Lower leg skin (tissue), 4 donors: ENCODE measurements at regions not wholly inside any gene's neighbourhood (a gene's known extent, or its start where the extent isn't known, plus 50 kb on each side); places are given as distances from the start of the nearest gene placed in this dataset.
A peak's percentile ranks its signal among the peaks of the same experiment; 100 is the strongest.

Source experiments
- DNase-seq, 2 donors: peaks; one replicate each; pipeline ENCODE4 v3.0.0-alpha.2; 2019; ENCODE audit warnings: low spot score in 2 of 2
- H3K4me3 ChIP-seq: fragments of 200-600 bp; sonication (generic); 2 replicates; pipeline ENCODE4 v1.5.1; 2017; ENCODE audit warnings: mild to moderate bottlenecking, low read depth; ENCODE audit not compliant: poor library complexity, severe bottlenecking
- POLR2A ChIP-seq, 2 donors: fragments of 450-650 bp; IDR thresholded peaks; one replicate each; pipeline ENCODE4 v1.6.1; 2016 to 2017; ENCODE audit warnings: antibody characterized with exemption in 2 of 2, mild to moderate bottlenecking in 1 of 2, moderate library complexity in 1 of 2
- WGBS, 2 donors: methylation state at CpG; one replicate each; pipeline ENCODE4 v1.1.5; 2018; 5-methylcytosine and 5-hydroxymethylcytosine counted together
- intact Hi-C: fragments of 100-400 bp; cut with DNase I; formaldehyde crosslinking; loops from one replicate; pipeline ENCODE4 v1.15.0; 2023; ENCODE audit warnings: low total_unique reads
- TF ChIP-seq, protein P1 (sequence below), 3 donors: fragments of 450-650 bp; IDR thresholded peaks; one replicate each; pipeline ENCODE4 v1.5.1; 2016; ENCODE audit warnings: antibody characterized with exemption in 3 of 3, mild to moderate bottlenecking in 3 of 3, moderate library complexity in 2 of 3

- WGBS, 2 donors, result 94 to 97% methylated on average over 6 to 9 of the region's 9 CpGs
- intact Hi-C loops, result no loop called here
- TF ChIP-seq, protein P1, sequence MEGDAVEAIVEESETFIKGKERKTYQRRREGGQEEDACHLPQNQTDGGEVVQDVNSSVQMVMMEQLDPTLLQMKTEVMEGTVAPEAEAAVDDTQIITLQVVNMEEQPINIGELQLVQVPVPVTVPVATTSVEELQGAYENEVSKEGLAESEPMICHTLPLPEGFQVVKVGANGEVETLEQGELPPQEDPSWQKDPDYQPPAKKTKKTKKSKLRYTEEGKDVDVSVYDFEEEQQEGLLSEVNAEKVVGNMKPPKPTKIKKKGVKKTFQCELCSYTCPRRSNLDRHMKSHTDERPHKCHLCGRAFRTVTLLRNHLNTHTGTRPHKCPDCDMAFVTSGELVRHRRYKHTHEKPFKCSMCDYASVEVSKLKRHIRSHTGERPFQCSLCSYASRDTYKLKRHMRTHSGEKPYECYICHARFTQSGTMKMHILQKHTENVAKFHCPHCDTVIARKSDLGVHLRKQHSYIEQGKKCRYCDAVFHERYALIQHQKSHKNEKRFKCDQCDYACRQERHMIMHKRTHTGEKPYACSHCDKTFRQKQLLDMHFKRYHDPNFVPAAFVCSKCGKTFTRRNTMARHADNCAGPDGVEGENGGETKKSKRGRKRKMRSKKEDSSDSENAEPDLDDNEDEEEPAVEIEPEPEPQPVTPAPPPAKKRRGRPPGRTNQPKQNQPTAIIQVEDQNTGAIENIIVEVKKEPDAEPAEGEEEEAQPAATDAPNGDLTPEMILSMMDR (IDR thresholded peaks at IDR 0.05), result no peak
- no peak for TF ChIP-seq POLR2A (IDR thresholded peaks at IDR 0.05)
Measured at GRCh38 chr13:111969551-111970135, 97.3 kb upstream of the SOX1 start.

GRCh38 chr13:111970494-111971141 lies 96.3 kb upstream of the SOX1 start:
- 61 to 65% methylated on average over 18 of the region's 18 CpGs for WGBS, 2 donors
- peak in 1 of 2 donors; percentile 48 for DNase-seq
- intact Hi-C loops, result no loop called here
- no peak for TF ChIP-seq POLR2A (IDR thresholded peaks at IDR 0.05)
- H3K4me3 ChIP-seq, result no peak overlapping the region

More at GRCh38 chr13:111969551-111970135, 97.3 kb upstream of the SOX1 start:
- peak in 1 of 2 donors; percentile 66 for DNase-seq
- no peak overlapping the region for H3K4me3 ChIP-seq

DNA sequence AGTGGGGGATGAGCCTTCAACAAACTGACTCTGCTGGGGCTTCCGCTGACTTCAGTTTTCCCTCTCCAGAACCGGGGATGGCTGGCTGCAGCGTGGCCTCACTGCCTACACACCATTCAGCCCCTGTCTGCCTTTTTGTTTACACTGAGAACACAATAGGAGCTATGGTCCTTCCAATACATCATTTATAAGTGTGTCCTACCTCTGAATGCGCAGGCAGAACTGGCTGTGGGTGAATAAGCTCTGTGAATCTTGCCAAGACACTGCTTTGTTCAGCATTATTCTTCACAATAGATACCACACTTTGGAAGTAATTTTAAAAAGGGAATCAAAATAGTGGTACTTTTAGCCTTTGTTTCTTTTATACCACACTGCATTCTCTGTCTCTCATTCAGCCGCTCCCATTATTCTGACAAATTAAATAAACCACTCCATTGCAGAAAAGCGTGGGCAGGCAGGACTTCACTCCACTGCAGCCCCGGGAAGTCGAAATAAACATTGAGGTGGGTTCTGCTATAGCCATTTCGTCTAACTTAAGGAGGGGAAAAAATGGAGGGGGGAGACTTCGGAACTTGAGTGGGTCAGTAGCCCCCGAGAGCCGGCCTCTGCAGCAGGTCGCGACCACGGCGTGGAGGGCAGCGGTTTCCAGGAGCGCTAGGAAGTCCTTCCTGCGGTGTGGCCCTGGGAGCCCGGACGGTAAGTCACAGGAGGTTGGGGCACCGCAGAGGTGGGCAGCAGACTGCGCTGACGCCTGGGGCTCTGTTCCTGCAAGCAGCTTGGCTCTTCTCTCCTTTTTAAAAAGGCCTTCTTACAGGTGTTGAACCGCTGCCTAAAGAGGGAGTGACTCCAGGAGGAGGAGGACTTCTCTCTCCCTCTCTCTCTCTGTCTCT lies 94.8 kb upstream of the SOX1 start:
- peak in 1 of 2 donors; percentile 63 for DNase-seq
- no peak for TF ChIP-seq POLR2A (IDR thresholded peaks at IDR 0.05)
- TF ChIP-seq, protein P1 (IDR thresholded peaks at IDR 0.05), result no peak
- WGBS, 2 donors, result 52 to 60% methylated on average over 25 of the region's 25 CpGs
- H3K4me3 ChIP-seq, result no peak overlapping the region
- intact Hi-C loops, result no loop called here

GRCh38 chr13:111973186-111973585 lies 93.8 kb upstream of the SOX1 start:
- TF ChIP-seq, protein P1 (IDR thresholded peaks at IDR 0.05), result no peak
- TF ChIP-seq POLR2A (IDR thresholded peaks at IDR 0.05), result no peak
- peak in 1 of 2 donors; percentile 54 for DNase-seq
- intact Hi-C loops, result no loop called here
- 35 to 45% methylated on average over 15 of the region's 15 CpGs for WGBS, 2 donors
- no peak overlapping the region for H3K4me3 ChIP-seq

DNA sequence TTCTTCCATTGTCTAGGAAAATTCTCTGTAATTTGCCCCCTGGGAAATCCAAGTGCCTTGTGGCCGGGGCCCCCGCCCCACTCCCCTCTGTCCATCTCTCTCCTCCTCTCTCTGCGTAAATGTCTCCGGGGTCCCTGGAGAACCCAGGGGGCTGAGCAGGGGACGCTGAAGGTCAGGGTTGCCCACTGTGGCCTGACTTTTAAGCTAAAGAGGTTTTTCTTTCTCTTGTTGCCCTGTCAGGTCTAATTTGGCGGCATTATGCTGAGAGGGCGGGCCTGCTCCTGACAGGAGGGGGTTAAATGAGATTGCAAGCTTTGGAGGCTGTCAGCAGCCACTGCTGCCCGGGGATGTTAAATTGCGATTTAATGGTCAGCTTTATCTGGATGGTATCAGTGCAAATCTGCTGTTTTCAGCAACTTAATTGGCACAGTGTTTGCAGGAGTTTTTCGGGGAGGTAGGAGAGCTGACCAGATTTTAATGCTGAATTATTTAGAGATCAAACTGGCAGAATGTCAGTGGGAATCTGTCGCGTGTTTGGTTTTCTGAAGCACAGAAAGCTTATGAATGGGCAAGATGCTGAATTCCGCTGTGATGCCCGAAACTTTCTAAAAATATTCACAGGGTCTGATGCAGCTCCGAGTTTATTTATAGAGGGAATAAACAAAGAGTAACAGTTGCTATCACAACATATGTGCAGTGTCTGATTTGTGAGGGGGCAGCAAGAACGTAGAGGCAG lies 93.2 kb upstream of the SOX1 start:
- TF ChIP-seq, protein P1 (IDR thresholded peaks at IDR 0.05), result no peak
- no peak for TF ChIP-seq POLR2A (IDR thresholded peaks at IDR 0.05)
- 29 to 35% methylated on average over 16 of the region's 16 CpGs for WGBS, 2 donors
- H3K4me3 ChIP-seq, result no peak overlapping the region
- intact Hi-C loops, result no loop called here
- peak in 1 of 2 donors; percentile 68 for DNase-seq
